ENCODE measurements at regions not wholly inside any gene's neighbourhood (a gene's known extent, or its start where the extent isn't known, plus 50 kb on each side); places are given as distances from the start of the nearest gene placed in this dataset.

DNA sequence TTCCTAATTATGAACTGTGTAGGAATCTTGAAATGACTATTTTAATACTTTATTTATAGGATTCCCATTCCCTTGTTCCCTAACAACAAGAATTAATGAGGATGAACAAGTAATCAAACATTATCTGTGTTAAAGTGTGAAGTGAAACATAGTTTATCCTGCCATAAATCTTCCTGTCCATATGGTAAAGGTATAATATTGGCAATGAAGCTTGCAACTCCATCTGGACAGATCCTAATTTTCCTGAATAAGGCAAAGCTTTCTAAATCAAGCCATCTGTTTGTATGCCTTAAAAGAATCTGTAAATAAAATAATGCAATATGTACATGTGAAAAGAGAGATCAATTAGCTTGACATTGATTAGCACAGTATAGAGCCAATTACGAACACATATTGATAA lies 529.0 kb downstream of the ANKRD7 start:
- TF ChIP-seq, protein P1, sequence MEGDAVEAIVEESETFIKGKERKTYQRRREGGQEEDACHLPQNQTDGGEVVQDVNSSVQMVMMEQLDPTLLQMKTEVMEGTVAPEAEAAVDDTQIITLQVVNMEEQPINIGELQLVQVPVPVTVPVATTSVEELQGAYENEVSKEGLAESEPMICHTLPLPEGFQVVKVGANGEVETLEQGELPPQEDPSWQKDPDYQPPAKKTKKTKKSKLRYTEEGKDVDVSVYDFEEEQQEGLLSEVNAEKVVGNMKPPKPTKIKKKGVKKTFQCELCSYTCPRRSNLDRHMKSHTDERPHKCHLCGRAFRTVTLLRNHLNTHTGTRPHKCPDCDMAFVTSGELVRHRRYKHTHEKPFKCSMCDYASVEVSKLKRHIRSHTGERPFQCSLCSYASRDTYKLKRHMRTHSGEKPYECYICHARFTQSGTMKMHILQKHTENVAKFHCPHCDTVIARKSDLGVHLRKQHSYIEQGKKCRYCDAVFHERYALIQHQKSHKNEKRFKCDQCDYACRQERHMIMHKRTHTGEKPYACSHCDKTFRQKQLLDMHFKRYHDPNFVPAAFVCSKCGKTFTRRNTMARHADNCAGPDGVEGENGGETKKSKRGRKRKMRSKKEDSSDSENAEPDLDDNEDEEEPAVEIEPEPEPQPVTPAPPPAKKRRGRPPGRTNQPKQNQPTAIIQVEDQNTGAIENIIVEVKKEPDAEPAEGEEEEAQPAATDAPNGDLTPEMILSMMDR (IDR thresholded peaks at IDR 0.05; ENCODE audit: low read depth, low read length) = no peak
- no peak for TF ChIP-seq EZH2phosphoT487 (IDR thresholded peaks at IDR 0.05; ENCODE audit: low read depth)

Data from OCI-LY3 (cell line).